Pancreas (tissue), 10 donors: ENCODE measurements at regions not wholly inside any gene's neighbourhood (a gene's known extent, or its start where the extent isn't known, plus 50 kb on each side); places are given as distances from the start of the nearest gene placed in this dataset.
A peak's percentile ranks its signal among the peaks of the same experiment; 100 is the strongest.

Experiments used
- ATAC-seq, 4 donors: fragments of 200-7000 bp; cut with Tn5 transposase; one replicate each; pipeline versions ENCODE4 v1.8.0 to v1.9.1; 2020; ENCODE audit warnings: mild to moderate bottlenecking in 4 of 4, moderate library complexity in 4 of 4
- DNase-seq, 6 donors: peaks; one replicate each; pipeline ENCODE4 v3.0.0-alpha.2; 2020
- FAIRE-seq: peaks from 2 replicates; lab custom pipeline; 2012; peaks lifted over from hg19 to GRCh38; lab: Jason Lieb, UNC
- H3K27ac ChIP-seq, 4 donors: fragments of 200-600 bp; sonication (generic); 1 replicate in 3 of 4; 2 replicates in 1 of 4; pipeline versions ENCODE4 v1.5.0 to v1.8.0; 2020
- H3K27me3 ChIP-seq, 4 donors: fragments of 200-600 bp; one replicate each; pipeline ENCODE4 v1.8.0; 2021
- H3K36me3 ChIP-seq, 3 donors: fragments of 200-600 bp; sonication (generic) in 1 of 3; one replicate each; pipeline versions ENCODE4 v1.5.0 to v1.8.0; 2020 to 2021
- H3K4me1 ChIP-seq, 3 donors: fragments of 200-600 bp; one replicate each; pipeline ENCODE4 v1.8.0; 2021
- H3K4me3 ChIP-seq, 4 donors: fragments of 200-600 bp; sonication (generic) in 2 of 4; one replicate each; pipeline versions ENCODE4 v1.5.0 to v1.8.0; 2020 to 2021
- H3K9me3 ChIP-seq, 4 donors: fragments of 200-600 bp; one replicate each; pipeline ENCODE4 v1.8.0; 2021
- WGBS, 2 donors: extraction: QIAGEN DNeasy Blood & Tissue Kit; methylation state at CpG; one replicate each; pipeline ENCODE4 v1.1.7; 2013; 5-methylcytosine and 5-hydroxymethylcytosine counted together
- intact Hi-C, 3 donors: fragments of 100-400 bp; cut with DNase I; formaldehyde crosslinking; loops; one replicate each; pipeline versions ENCODE4 v1.11.1 to v1.14.2; 2022
- TF ChIP-seq, protein P1 (sequence below), 4 donors: fragments of 200-600 bp; sonication (generic) in 3 of 4; IDR thresholded peaks; one replicate each; pipeline versions ENCODE4 v1.5.0 to v1.8.0; 2021; ENCODE audit warnings: antibody characterized with exemption in 4 of 4
- donor health status: healthy with polysubstance abuse.
- donor health status: DM: no; HTN: no; CAD: no; lungs with moderate emphysema.
- donor health status: DM: no; HTN: no; CAD: no.
- donor health status: control.
- donor health status: control.
- donor health status: Bipolar disorder and iron deficiency.
- donor health status: DM: yes; HTN: yes; CAD: no.
- donor health status: DM: no; HTN: no; CAD: no.
- donor health status: DM: no; HTN: no; CAD: no.
- donor health status: DM: yes; HTN: yes; CAD: no.

DNA sequence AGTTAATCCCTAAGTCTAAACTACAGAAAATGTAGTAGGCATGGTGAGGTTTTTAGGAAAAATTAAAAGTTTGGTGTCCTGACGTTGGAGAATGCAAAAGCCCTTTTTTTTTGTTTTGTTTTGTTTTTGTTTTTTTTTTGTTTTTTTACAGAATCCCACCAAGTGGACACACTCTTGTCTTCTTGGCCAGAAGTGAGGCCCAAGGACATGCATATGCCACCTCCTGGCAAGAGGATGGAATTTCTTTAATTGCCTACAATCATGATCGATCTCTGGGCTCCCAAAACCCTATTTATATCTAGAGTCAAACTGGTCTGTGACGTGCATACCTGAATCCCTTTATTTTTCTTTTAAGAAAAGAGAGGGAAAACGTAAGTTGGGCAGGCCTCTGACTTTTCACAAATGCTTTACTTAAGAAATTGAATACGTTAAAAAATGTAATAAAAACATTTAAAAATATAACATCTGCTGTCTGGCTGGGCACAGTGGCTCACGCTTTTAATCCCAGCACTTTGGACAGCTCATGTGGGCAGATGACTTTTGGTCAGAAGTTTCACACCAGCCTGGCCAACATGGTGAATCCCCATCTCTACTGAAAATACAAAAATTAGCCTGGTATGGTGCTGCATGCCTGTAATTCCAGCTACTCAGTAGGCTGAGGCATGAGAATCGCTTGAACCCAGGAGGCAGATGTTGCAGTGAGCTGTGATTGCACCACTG is 502.7 kb downstream of the CBLN2 start:
- FAIRE-seq, result no peak

DNA sequence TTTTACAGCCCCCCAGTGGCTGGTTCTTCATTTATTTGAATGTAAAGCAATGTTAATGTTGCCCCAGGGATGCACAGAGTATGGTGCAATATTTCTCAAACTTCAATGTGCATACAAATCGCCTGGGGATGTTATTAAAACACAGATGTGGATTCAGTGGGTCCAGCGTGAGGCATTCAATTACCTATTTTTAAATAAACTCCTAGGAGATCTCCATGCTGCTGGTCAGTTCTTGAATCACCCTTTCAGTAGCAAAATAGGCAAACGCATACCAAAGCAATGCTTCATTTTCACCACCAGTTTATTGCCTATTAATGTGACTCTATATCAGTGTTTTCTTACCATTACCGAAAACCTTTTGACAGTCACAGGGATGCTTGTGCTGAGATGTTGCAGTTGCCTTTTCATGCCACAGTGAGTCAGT is 530.7 kb downstream of the CBLN2 start:
- intact Hi-C loops, result no loop called here
- 44 to 54% methylated on average over 4 of the region's 4 CpGs for WGBS, 2 donors
- Histone ChIP-seq H3K4me3 (no peak overlapping the region), H3K27me3 (no peaks in the 10 kb centered on the region), H3K36me3 (no peaks in the 10 kb centered on the region), H3K9me3 (no peaks in the 10 kb centered on the region), H3K4me1 (no peaks in the 10 kb centered on the region), H3K27ac (no peak overlapping the region)
- FAIRE-seq (no peak), DNase-seq (no peak), ATAC-seq (no peak)
- TF ChIP-seq, protein P1, sequence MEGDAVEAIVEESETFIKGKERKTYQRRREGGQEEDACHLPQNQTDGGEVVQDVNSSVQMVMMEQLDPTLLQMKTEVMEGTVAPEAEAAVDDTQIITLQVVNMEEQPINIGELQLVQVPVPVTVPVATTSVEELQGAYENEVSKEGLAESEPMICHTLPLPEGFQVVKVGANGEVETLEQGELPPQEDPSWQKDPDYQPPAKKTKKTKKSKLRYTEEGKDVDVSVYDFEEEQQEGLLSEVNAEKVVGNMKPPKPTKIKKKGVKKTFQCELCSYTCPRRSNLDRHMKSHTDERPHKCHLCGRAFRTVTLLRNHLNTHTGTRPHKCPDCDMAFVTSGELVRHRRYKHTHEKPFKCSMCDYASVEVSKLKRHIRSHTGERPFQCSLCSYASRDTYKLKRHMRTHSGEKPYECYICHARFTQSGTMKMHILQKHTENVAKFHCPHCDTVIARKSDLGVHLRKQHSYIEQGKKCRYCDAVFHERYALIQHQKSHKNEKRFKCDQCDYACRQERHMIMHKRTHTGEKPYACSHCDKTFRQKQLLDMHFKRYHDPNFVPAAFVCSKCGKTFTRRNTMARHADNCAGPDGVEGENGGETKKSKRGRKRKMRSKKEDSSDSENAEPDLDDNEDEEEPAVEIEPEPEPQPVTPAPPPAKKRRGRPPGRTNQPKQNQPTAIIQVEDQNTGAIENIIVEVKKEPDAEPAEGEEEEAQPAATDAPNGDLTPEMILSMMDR (IDR thresholded peaks at IDR 0.05), result no peak

More for the DNA sequence above, 502.7 kb downstream of the CBLN2 start:
- intact Hi-C loops, result no loop called here
- Histone ChIP-seq H3K4me1 (no peaks in the 10 kb centered on the region), H3K4me3 (no peak overlapping the region), H3K27me3 (no peaks in the 10 kb centered on the region), H3K36me3 (no peaks in the 10 kb centered on the region), H3K27ac (no peak overlapping the region), H3K9me3 (no peaks in the 10 kb centered on the region)
- DNase-seq, result no peak
- WGBS, 2 donors, result 40 to 55% methylated on average over 7 of the region's 7 CpGs
- TF ChIP-seq, protein P1 (IDR thresholded peaks at IDR 0.05), result no peak
- no peak for ATAC-seq

DNA sequence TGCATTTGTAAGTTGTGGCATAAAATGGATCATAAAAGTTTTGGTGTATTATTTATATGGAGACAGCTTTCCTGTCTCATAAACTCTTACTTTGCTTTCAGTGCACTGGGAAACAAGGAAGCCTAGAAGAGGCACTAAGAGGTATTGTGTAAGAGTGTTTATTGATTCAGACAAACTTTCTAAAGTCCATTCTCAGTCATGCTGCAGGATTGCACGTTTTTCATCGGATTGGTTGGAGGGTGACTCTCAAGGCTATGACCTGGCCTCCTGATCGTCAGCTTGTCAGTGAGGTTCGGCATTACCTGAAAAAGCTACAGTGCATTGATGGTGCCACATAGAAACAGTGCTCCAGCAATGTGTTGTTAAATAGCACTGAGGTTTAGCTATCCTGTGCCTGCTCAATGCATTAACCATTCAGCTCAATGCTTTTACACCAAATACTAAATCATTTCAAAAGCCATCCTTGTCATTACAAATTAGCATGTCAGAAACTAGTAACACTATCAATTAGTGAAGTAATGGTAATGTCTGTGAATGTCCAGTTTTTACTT is 545.5 kb downstream of the CBLN2 start:
- FAIRE-seq (no peak), ATAC-seq (peak in 2 of 4 donors; percentile 23 to 46), DNase-seq (no peak)
- TF ChIP-seq, protein P1 (IDR thresholded peaks at IDR 0.05), result no peak
- Histone ChIP-seq H3K27ac (no peak overlapping the region), H3K9me3 (no peaks in the 10 kb centered on the region), H3K4me3 (no peak overlapping the region), H3K27me3 (no peaks in the 10 kb centered on the region), H3K36me3 (no peaks in the 10 kb centered on the region), H3K4me1 (no peaks in the 10 kb centered on the region)
- 11 to 14% methylated on average over 4 of the region's 4 CpGs for WGBS, 2 donors
- intact Hi-C loops, result no loop called here

DNA sequence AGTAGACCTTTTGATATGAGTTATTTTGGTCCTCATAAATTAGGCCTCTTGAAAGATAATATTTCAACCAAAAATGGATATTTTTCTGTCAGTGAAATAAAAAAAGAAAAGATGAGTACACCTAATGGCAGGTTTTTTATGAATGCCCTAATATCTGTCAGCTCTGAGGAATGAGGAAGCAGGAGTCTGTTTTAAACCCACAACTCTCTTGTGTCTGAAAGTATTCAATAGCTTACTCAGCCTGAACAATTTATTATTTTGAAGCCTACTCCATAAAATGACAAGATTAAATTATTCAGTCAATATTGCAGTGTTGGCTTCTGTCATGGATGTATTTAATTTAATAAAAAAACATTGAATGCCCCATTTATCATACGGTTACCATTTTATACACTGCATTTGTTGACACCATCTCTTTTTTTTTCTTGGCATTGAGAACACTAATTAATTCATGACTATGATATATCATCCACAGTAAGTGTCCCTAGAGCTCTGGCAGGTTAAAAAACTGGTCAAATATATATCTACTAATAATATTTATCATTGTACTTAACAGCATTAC is 548.2 kb downstream of the CBLN2 start:
- ATAC-seq (peak in 1 of 4 donors; percentile 54), FAIRE-seq (no peak), DNase-seq (no peak)
- TF ChIP-seq, protein P1 (IDR thresholded peaks at IDR 0.05), result no peak
- Histone ChIP-seq H3K27me3 (no peaks in the 10 kb centered on the region), H3K27ac (no peak overlapping the region), H3K4me1 (no peaks in the 10 kb centered on the region), H3K9me3 (no peaks in the 10 kb centered on the region), H3K4me3 (no peak overlapping the region), H3K36me3 (no peaks in the 10 kb centered on the region)
- intact Hi-C loops, result no loop called here
- 37 to 61% methylated on average over 1 of the region's 1 CpG for WGBS, 2 donors

DNA sequence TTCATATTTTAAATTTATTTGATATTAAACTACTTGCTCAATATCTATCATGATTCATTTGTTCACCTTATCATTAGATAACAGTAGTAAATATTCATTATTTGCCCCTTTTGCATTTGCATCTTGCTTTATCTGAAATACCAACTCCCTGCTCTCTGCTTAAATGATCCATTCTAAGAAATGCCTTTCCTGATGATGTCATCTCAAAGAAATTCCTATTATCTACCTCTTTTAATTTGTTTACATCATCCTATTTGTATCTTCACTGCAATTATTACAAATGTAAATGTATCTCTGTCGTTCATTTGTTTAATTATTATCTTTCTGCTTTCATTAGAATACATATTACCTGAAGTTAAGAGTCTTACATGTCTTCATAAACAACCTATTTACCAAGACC is 549.9 kb downstream of the CBLN2 start:
- no peak for ATAC-seq

More for the DNA sequence above, 549.9 kb downstream of the CBLN2 start:
- H3K27me3 ChIP-seq, result no peaks in the 10 kb centered on the region
- H3K4me1 ChIP-seq, result no peaks in the 10 kb centered on the region
- H3K4me3 ChIP-seq, result no peak overlapping the region
- H3K27ac ChIP-seq, result no peak overlapping the region
- H3K9me3 ChIP-seq, result no peaks in the 10 kb centered on the region
- TF ChIP-seq, protein P1 (IDR thresholded peaks at IDR 0.05), result no peak
- no peak for FAIRE-seq
- H3K36me3 ChIP-seq, result no peaks in the 10 kb centered on the region
- intact Hi-C loops, result no loop called here
- WGBS, 2 donors, result 44 to 47% methylated on average over 1 of the region's 1 CpG
- no peak for DNase-seq
